KBM-7 (cell line): ENCODE measurements at regions not wholly inside any gene's neighbourhood (a gene's known extent, or its start where the extent isn't known, plus 50 kb on each side); places are given as distances from the start of the nearest gene placed in this dataset.

Source experiments
- DNase-seq: peaks from one replicate; pipeline ENCODE4 v3.0.0-alpha.2; 2015
- in situ Hi-C: fragments of 300-500 bp; cut with MboI; formaldehyde crosslinking; loops from 2 replicates; pipeline ENCODE4 v1.14.3; 2020; ENCODE audit warnings: low sequenced_read_pairs, low pct_unique_long_range_greater_than_20kb, mixed read lengths

- no peak for DNase-seq
- in situ Hi-C loops, result no loop called here
Observed at GRCh38 chr15:95715906-95716656, 614.4 kb upstream of the NR2F2 start.

DNA sequence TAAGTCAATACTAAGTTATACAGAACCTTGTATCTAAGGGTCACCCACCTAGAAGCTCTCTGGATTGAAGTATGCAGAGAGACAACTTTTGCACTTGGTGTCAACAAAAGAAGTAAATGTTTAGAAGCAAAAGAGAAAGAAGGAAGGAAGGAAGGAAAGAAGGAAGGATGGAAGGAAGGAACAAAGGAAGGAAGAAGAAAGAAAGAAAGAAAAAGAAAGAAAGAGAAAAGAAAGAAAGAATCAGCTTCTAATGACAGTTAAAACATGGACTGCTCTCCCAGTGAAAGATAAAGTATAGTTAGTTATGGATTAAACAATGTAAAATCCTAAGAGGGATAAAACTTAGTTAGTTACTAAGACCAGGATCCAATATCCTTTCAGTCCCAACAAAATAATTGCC lies 613.8 kb upstream of the NR2F2 start:
- in situ Hi-C loops, result no loop called here
- no peak for DNase-seq

DNA sequence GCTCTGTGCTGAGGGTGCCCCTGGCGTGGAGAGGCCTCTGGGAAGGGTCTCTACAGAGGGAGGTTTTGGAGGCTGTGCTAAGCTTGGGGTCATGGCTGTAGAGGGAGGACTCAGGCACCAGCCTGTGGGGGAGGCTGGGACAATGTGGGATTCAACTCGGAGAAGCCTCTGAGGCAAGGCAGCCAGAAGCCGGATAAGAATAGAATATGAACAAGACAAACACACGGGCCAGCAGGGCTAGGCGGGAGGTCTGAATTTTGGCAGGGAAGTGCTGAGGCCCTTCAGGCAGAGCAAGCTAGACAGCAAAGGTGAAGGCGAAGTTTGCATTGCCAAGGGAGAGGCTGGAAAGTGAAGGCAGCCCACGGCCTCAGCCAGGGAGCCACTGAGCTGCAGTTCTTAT lies 612.1 kb upstream of the NR2F2 start:
- no peak for DNase-seq
- in situ Hi-C loops, result no loop called here

- in situ Hi-C loops, result no loop called here
- no peak for DNase-seq
Observed at GRCh38 chr15:95724908-95725633, 605.4 kb upstream of the NR2F2 start.

DNA sequence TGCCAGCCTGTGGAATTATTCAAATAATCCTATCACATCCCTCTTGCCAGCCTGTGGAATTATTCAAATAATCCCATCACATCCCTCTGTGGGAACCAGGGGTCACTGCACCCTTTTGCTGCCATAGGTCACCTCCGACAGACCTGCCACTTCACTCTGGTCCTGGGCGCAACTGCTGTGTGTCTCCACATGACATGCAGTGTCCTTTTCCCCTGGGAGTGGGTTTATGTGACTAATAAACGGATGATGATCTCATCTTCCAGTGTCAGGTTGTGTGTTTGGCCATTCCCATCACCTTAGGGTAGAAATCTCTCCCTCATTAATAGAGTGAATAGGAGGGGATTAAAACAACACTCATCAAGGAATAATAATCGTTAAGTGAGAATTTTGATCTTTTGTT lies 603.6 kb upstream of the NR2F2 start:
- no peak for DNase-seq
- in situ Hi-C loops, result no loop called here

DNA sequence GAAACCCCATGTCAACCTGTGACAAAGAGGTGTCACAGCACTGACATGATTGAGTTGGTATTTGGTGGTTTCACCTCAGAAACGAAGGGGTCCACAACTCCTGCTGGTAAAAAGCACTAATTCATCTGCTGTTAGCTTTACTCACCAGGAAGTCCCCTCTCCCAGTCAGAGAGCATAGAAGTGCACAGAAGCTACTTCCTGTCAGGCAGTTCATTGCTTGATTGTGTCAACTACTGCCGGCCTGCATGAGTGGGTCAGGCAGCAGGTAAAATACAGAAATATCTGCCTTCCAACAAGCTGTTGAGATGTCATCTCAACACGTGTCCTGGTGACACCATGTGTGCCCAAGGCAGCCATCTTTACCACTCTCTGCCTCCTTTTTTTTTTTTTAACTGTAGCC lies 596.6 kb upstream of the NR2F2 start:
- in situ Hi-C loops, result no loop called here
- no peak for DNase-seq

DNA sequence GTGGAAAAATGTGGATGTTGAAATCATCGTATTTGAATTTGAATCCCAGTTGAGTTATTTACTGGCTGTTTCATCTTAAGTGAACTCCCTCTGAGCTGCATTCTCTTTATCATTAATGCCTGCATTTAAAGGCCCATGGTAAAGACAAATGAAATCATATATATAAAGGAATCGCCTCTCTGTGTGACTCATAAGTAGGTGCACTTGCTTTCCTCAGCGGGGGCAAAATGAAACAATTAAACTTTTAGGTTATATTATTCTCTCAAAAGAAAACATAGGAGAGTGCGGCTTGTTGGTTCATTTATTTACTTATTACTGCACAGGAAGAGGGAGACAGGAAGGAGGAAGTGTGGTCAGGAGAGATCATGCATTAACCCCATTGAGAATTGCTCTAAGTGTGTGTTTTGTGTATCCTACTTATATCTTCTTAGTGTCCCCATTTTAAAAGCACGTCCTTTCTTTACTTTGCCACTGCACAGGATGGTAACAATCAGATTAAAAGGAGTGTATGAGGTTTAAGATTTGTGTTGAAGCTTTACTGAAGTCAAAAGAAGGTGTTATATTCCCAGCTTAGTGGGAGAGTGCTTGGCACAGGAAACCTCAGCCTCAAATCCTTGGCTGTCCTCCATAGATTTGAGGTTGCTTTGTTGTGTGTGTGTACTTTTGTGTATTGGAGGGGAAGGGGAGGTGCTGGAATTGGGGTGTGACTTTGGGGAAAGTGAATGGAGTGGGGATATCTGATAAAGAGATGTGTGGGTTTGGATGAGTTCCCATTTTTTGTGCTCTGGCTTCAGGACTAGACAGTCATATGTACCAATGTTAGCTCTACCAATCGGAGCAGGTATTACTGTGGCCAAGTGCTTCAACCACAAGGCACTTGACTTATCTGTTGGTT lies 595.8 kb upstream of the NR2F2 start:
- peak; percentile 23 for DNase-seq
- in situ Hi-C loops, result no loop called here

DNA sequence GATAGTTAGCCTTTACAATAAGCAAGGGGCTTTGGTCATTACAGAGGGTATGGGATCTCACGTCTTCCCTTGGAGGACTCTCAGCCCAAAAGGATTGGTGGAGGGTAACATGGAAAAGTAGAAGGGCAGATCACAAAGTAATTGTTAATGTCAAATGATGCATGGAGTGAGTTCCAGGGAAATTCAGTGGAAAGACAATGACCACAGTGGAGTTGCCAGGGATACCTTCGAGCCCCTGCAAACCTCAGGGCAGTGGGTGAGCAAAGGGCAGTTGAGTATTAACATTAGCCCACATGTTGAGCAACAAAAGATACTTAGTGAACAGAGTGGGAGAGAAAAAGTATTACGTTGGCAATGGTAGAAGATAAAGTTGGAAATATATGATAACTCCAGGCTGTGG lies 593.4 kb upstream of the NR2F2 start:
- in situ Hi-C loops, result no loop called here

DNA sequence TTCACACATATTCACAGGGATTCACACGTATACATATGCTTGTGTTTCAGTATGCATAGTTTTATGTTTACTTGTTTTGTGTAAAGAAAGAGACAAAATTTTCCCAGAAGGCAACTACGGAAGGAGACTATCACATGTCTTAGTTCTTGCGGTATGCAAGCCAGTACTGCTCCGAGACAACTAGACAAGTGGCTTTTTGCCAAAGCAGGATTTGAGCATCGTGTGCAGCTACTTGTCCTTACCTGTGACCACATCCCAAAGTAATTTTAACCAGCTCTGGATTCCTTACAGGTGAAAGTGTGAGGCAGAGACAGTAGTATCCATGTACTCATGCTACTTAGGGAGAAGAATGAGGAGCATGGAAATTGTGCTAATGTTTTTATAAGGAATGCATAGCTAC lies 591.4 kb upstream of the NR2F2 start:
- no peak for DNase-seq
- in situ Hi-C loops, result no loop called here

More for the DNA sequence above, 593.4 kb upstream of the NR2F2 start:
- DNase-seq, result no peak

- in situ Hi-C loops, result no loop called here
- no peak for DNase-seq
Observed at GRCh38 chr15:95741830-95742229, 588.7 kb upstream of the NR2F2 start.

GRCh38 chr15:95742256-95742655 lies 588.2 kb upstream of the NR2F2 start:
- no peak for DNase-seq
- in situ Hi-C loops, result no loop called here

DNA sequence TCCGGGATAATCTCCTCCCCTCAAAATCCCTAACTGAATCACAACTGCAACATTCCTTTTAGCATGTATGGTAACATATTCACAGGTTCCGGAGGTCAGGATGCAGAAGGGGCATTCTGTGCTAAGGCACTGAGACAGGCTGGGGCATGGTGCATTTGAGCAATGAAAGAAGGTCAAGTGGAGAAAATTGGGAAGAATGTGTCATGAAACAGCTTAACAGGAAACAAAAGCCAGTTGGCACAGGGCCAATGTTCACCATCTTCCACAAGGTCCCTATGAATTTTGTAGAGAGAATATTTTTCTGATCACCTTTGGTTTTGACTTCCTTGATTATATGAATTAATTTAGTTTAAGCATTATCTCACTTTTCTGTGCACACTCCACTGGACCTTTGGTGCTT lies 587.7 kb upstream of the NR2F2 start:
- DNase-seq, result no peak
- in situ Hi-C loops, result no loop called here

DNA sequence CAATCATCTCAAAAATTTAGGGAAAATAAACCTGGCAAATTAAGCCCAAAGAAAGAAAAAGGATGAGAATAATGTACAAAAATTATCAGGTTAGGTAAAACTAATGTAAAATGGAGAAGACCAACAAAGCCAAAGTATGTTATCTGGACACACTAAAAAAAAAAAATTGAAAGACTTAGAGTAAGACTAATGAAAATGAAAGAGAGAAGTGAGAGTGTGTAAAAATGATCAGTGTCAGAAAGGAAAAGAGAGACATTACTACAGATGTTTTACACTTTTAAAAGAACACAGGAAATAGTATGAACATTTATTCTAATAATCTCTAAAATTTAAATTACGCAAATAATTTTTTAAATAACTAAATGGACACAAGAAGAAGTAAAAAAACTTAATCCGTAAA lies 573.3 kb upstream of the NR2F2 start:
- in situ Hi-C loops, result no loop called here
- DNase-seq, result no peak

- DNase-seq, result no peak
Observed at GRCh38 chr15:95758451-95758850, 572.0 kb upstream of the NR2F2 start.

DNA sequence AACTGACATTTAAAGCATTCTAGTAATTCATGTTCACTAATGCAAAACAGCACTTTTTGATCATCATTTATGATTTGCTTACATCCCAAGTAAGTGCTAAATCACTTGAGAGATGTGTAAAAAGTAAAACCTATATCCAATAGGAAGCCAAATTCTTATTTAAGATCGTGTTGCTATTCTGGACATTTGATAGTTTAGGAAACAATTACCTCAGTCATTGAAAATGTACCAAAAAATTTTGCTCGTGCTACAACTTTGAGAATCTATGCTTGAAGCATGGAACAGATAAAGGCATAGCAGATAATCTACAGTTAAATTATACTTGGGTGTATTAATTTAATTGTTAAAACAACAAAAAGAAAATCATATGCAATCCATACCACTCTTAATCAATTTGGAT lies 571.6 kb upstream of the NR2F2 start:
- in situ Hi-C loops, result no loop called here
- DNase-seq, result no peak

More at GRCh38 chr15:95758451-95758850, 572.0 kb upstream of the NR2F2 start:
- in situ Hi-C loops, result no loop called here

GRCh38 chr15:95760508-95760907 lies 570.0 kb upstream of the NR2F2 start:
- no peak for DNase-seq
- in situ Hi-C loops, result no loop called here

GRCh38 chr15:95761501-95762165 lies 568.9 kb upstream of the NR2F2 start:
- no peak for DNase-seq
- in situ Hi-C loops, result no loop called here

GRCh38 chr15:95763426-95763825 lies 567.1 kb upstream of the NR2F2 start:
- in situ Hi-C loops, result no loop called here

DNA sequence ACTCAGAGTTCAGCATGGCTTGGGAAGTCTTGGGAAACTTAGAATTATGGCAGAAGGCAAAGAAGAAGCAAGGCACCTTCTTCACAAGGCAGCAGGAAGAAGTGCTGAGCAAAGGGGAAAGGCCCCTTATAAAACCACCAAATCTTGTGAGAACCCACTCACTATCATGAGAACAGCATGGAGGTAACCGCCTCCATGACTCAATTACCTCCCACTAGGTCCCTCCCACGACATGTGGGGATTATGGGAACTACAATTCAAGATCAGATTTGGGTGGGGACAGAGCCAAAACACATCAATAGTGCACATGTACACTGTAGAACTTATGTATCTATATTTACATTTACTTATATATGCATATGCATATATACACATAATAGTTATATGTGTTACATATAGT lies 565.3 kb upstream of the NR2F2 start:
- in situ Hi-C loops, result no loop called here
- DNase-seq, result no peak

More at GRCh38 chr15:95763426-95763825, 567.1 kb upstream of the NR2F2 start:
- no peak for DNase-seq
